Vagina (tissue), 2 donors: ENCODE measurements at regions not wholly inside any gene's neighbourhood (a gene's known extent, or its start where the extent isn't known, plus 50 kb on each side); places are given as distances from the start of the nearest gene placed in this dataset.

ENCODE experiments used
- POLR2AphosphoS5 ChIP-seq, 2 donors: sonication (generic); formaldehyde crosslinking; IDR thresholded peaks; one replicate each; pipeline ENCODE4 v1.9.0; 2017; ENCODE audit warnings: antibody characterized with exemption in 2 of 2, mild to moderate bottlenecking in 2 of 2, low read depth in 1 of 2; ENCODE audit not compliant: insufficient read depth in 1 of 2
- TF ChIP-seq, protein P1 (sequence below), 3 experiments: fragments of 450-650 bp in 2 of 3; fragments of 200-600 bp in 1 of 3; sonication (generic) in 1 of 3; IDR thresholded peaks; one replicate each; pipeline ENCODE4 v1.5.1; 2017 to 2019; ENCODE audit warnings: antibody characterized with exemption in 3 of 3, mild to moderate bottlenecking in 2 of 3, moderate library complexity in 2 of 3

DNA sequence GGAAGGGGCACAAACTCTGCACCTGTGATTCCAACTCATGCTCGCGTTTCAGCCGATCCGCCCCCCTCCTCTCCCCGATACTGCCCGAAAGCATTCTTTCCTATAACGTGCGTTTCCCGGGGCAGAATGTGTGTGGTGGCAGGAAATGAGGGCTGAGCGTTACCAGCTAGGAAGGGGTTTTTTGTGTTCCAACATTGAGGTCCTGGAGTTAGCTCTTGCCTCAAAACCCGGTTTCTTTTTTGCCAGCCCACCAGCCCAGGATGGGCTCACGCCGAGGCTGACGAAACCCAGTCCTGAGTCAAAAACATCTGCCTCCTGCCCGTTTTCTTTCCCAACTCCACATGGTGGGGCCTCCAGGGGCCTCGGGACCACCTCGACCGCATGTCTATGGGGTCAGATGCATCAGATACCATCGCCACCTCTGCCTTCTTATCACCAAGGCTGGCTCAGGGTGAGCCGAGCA lies 113.7 kb upstream of the COPS8 start:
- no peak for TF ChIP-seq POLR2AphosphoS5 (IDR thresholded peaks at IDR 0.05; ENCODE audit: insufficient read depth in 1 of 2, low read depth in 1 of 2)
- TF ChIP-seq, protein P1, sequence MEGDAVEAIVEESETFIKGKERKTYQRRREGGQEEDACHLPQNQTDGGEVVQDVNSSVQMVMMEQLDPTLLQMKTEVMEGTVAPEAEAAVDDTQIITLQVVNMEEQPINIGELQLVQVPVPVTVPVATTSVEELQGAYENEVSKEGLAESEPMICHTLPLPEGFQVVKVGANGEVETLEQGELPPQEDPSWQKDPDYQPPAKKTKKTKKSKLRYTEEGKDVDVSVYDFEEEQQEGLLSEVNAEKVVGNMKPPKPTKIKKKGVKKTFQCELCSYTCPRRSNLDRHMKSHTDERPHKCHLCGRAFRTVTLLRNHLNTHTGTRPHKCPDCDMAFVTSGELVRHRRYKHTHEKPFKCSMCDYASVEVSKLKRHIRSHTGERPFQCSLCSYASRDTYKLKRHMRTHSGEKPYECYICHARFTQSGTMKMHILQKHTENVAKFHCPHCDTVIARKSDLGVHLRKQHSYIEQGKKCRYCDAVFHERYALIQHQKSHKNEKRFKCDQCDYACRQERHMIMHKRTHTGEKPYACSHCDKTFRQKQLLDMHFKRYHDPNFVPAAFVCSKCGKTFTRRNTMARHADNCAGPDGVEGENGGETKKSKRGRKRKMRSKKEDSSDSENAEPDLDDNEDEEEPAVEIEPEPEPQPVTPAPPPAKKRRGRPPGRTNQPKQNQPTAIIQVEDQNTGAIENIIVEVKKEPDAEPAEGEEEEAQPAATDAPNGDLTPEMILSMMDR (IDR thresholded peaks at IDR 0.05) = no peak
